ENCODE measurements at regions not wholly inside any gene's neighbourhood (a gene's known extent, or its start where the extent isn't known, plus 50 kb on each side); places are given as distances from the start of the nearest gene placed in this dataset.
"Not testable (repeated sequence)": the region's sequence is repeated elsewhere in the genome, so short reads cannot be mapped to it uniquely, and the experiment has no call there.

DNA sequence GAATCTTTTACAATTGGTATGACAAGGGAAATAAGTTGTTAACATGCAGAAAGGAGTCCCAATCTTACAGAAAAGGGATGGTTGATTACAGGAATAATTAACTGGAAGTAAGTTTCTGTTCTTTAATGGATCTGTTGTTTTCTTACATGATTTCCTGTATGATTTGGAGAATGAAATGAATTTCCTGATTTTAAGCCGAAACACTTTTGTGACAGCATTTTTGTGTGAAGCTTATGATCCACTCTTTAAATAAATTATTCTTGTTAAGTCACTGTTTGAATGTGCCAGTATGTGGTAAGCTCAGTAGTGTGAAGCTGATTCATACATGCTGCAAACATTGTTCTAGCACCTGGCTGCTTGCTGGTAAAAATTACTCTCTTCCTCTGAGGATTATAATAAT, 516.2 kb downstream of the DCDC2C start:
- no peaks in the 10 kb centered on the region for H3K4me1 ChIP-seq (ENCODE audit: low read depth)
- peaks cover 40% of the 10 kb centered on the region for H3K9me3 ChIP-seq
- ATAC-seq (no peak), DNase-seq (no peak)
- TF ChIP-seq, protein P1, sequence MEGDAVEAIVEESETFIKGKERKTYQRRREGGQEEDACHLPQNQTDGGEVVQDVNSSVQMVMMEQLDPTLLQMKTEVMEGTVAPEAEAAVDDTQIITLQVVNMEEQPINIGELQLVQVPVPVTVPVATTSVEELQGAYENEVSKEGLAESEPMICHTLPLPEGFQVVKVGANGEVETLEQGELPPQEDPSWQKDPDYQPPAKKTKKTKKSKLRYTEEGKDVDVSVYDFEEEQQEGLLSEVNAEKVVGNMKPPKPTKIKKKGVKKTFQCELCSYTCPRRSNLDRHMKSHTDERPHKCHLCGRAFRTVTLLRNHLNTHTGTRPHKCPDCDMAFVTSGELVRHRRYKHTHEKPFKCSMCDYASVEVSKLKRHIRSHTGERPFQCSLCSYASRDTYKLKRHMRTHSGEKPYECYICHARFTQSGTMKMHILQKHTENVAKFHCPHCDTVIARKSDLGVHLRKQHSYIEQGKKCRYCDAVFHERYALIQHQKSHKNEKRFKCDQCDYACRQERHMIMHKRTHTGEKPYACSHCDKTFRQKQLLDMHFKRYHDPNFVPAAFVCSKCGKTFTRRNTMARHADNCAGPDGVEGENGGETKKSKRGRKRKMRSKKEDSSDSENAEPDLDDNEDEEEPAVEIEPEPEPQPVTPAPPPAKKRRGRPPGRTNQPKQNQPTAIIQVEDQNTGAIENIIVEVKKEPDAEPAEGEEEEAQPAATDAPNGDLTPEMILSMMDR (IDR thresholded peaks at IDR 0.05) = no peak
- H3K4me3 ChIP-seq = no peak overlapping the region
- no peaks in the 10 kb centered on the region for H3K36me3 ChIP-seq (ENCODE audit: low read depth)
- intact Hi-C loops (cut with DNase I, micrococcal nuclease) = no loop called here

DNA sequence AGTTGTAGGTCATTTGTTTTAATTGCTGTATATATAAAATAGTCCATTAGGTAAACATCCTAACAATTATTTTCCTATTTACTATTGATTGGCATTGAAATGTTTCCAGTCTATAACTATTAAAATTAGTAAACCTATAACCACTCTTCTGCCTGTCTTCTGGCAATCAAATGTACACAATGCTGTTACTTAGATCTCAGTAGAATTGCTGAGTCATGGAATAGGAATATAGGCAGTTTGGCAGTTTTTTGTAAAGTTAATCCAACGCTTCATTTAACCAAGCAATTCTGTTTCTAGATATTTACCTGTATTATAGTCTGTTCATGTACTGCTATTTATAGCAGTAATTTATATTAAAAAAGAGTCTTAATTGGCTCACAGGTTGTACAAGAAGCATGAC, 518.1 kb downstream of the DCDC2C start:
- TF ChIP-seq, protein P1 (IDR thresholded peaks at IDR 0.05) = no peak
- no peaks in the 10 kb centered on the region for H3K36me3 ChIP-seq (ENCODE audit: low read depth)
- DNase-seq = no peak
- ATAC-seq = no peak
- H3K4me3 ChIP-seq = no peak overlapping the region
- H3K4me1 ChIP-seq (ENCODE audit: low read depth) = no peaks in the 10 kb centered on the region
- H3K9me3 ChIP-seq = peaks cover 45% of the 10 kb centered on the region
- intact Hi-C loops (cut with DNase I, micrococcal nuclease) = no loop called here

DNA sequence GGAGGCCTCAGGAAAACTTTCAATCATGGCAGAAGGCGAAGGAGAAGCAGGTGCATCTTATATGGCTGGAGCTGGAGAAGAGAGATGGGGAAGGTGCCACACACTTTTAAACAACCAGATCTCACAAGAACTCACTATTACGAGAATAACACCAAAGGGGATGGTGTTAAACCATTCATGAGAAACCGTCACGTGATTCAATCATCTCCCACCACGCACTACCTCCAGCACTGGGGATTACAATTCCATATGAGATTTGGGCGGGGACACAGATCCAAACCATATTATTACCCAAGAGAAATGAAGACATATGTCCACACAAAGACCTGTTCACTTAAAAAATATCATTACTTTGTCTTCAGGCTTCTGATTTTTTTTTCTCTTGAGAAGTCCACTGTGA, 518.5 kb downstream of the DCDC2C start:
- Histone ChIP-seq H3K9me3 (peaks cover 44% of the 10 kb centered on the region), H3K4me1 (ENCODE audit: low read depth) (no peaks in the 10 kb centered on the region), H3K4me3 (no peak overlapping the region), H3K36me3 (ENCODE audit: low read depth) (no peaks in the 10 kb centered on the region)
- TF ChIP-seq, protein P1 (IDR thresholded peaks at IDR 0.05) = no peak
- intact Hi-C loops (cut with DNase I, micrococcal nuclease) = no loop called here
- DNase-seq (no peak), ATAC-seq (no peak)

DNA sequence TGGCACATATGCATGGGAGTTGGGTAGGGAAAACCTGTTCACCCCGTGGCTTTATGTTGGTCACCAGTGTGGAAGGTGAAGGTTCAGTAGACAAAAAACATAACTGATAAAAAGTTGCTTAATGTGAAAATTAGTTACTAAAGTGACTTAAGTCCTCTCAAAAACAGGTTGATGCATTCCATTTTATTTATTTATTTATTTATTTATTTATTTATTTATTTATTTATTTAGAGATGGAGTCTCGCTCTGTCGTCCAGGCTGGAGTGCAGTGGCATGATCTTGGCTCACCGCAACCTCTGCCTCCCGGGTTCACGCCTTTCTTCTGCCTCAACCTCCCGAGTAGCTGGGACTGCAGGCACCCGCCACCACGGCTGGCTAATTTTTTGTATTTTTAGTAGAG, 541.0 kb downstream of the DCDC2C start:
- intact Hi-C loops (cut with DNase I, micrococcal nuclease); H3K36me3 ChIP-seq (ENCODE audit: low read depth); H3K4me3 ChIP-seq; H3K4me1 ChIP-seq (ENCODE audit: low read depth); DNase-seq; ATAC-seq: not testable (repeated sequence)
- peaks cover 64% of the 10 kb centered on the region for H3K9me3 ChIP-seq

DNA sequence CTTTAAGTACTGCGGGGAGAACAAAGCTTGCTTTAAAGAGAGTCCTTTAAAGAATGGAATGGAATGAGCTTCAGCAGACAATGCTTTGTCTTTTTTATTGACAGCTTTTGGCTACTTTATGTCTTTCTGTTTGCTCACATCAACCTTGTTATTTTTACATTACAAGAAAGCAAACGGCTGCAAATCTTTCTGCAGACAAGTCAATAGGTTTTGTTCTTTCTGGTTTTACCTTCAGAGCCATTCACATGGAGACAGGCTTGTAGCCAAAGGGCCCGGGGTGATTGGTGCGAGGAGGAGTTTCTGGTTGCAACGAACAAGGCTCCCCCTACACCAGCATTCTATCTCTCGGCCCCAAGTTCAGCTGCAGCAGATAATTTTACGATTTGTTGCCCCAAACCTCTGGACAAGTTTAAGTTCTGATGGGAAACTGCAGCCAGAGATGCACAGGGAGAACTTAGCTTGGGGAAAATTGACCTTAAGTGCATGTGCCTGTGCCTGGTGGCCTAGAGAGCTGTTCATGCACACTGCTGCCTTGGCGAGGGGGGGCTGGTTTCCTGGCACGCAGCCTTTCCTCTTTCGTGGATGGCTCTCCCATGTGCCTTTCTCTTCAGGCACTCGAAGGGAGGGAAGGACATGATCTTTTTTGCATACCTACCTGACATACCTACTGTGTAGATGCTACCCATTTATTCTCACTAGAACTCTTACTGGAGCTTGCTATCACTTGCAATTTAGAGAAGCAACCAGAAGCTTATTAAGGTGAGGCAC, 543.2 kb downstream of the DCDC2C start:
- TF ChIP-seq, protein P1 (IDR thresholded peaks at IDR 0.05) = no peak
- intact Hi-C loops (cut with DNase I, micrococcal nuclease) = no loop called here
- Histone ChIP-seq H3K4me1 (ENCODE audit: low read depth) (no peaks in the 10 kb centered on the region), H3K4me3 (no peak overlapping the region), H3K9me3 (peaks cover 68% of the 10 kb centered on the region), H3K36me3 (ENCODE audit: low read depth) (no peaks in the 10 kb centered on the region)
- DNase-seq = no peak
- ATAC-seq = no peak

DNA sequence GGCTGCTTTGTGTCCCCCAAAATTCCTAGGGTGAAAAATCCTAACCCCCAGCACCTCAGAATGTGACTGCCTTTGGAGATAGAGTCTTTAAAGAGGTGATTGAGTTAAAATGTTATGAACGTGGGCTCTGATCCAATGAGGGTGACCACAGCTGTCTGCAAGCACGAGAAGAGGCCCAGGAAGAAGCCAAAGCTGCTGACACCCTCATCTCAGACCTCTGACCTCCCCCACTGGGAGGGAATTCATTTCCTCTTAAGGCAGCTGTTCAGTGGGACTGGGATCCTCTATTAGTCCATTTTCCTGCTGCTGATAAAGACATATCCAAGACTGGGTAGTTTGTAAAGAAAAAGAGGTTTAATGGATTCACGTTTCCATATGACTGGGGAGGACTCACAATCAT, 544.4 kb downstream of the DCDC2C start:
- TF ChIP-seq, protein P1 (IDR thresholded peaks at IDR 0.05) = no peak
- H3K4me1 ChIP-seq (ENCODE audit: low read depth) = no peaks in the 10 kb centered on the region
- H3K4me3 ChIP-seq = no peak overlapping the region
- ATAC-seq (no peak), DNase-seq (no peak)
- intact Hi-C loops (cut with DNase I, micrococcal nuclease) = no loop called here
- no peaks in the 10 kb centered on the region for H3K36me3 ChIP-seq (ENCODE audit: low read depth)
- H3K9me3 ChIP-seq = peaks cover 61% of the 10 kb centered on the region
